H9 (cell line): ENCODE measurements at regions not wholly inside any gene's neighbourhood (a gene's known extent, or its start where the extent isn't known, plus 50 kb on each side); places are given as distances from the start of the nearest gene placed in this dataset.

Experiments
- DNase-seq: peaks from one replicate; pipeline ENCODE4 v3.0.0-alpha.2; 2017
- H2AFZ ChIP-seq: one replicate; pipeline ENCODE4 v1.6.1; 2013; ENCODE audit warnings: mild to moderate bottlenecking, low read length, control low read depth, moderate library complexity
- H2AK5ac ChIP-seq: 2 replicates; pipeline ENCODE4 v1.6.1; 2013; ENCODE audit warnings: low read length, control low read depth, mixed read lengths; ENCODE audit not compliant: insufficient read length
- H2BK120ac ChIP-seq: one replicate; pipeline ENCODE4 v1.6.1; 2013; ENCODE audit warnings: low read depth, mild to moderate bottlenecking, low read length, control low read depth, inconsistent platforms; ENCODE audit not compliant: poor library complexity, severe bottlenecking
- H2BK12ac ChIP-seq: 2 replicates; pipeline ENCODE4 v1.6.1; 2013; ENCODE audit warnings: low read length, control low read depth, mixed read lengths, low read depth; ENCODE audit not compliant: insufficient read length
- H2BK15ac ChIP-seq: 2 replicates; pipeline ENCODE4 v1.6.1; 2013; ENCODE audit warnings: low read depth, low read length, control low read depth
- H2BK20ac ChIP-seq: one replicate; pipeline ENCODE4 v1.6.1; 2013; ENCODE audit warnings: low read depth, mild to moderate bottlenecking, low read length, control low read depth, inconsistent platforms; ENCODE audit not compliant: poor library complexity, severe bottlenecking
- H2BK5ac ChIP-seq: 2 replicates; pipeline ENCODE4 v1.6.1; 2013; ENCODE audit warnings: low read length, control low read depth, mixed read lengths; ENCODE audit not compliant: insufficient read length
- H3K14ac ChIP-seq: 2 replicates; pipeline ENCODE4 v1.6.1; 2013; ENCODE audit warnings: low read length, control low read depth; ENCODE audit not compliant: insufficient read depth
- H3K18ac ChIP-seq: 2 replicates; pipeline ENCODE4 v1.6.1; 2013; ENCODE audit warnings: low read depth, mild to moderate bottlenecking, mixed read lengths, low read length, control low read depth; ENCODE audit not compliant: insufficient read length
- H3K23ac ChIP-seq: 2 replicates; pipeline ENCODE4 v1.6.1; 2013; ENCODE audit warnings: low read length, control low read depth, mixed read lengths, low read depth; ENCODE audit not compliant: insufficient read length
- H3K23me2 ChIP-seq: 2 replicates; pipeline ENCODE4 v1.6.1; 2013; ENCODE audit warnings: low read depth, mild to moderate bottlenecking, mixed read lengths, low read length, control low read depth; ENCODE audit not compliant: insufficient read length, poor library complexity, severe bottlenecking
- H3K27ac ChIP-seq: 2 replicates; pipeline ENCODE4 v1.5.1; 2013; ENCODE audit warnings: low read length, control low read depth, mixed read lengths, low read depth; ENCODE audit not compliant: insufficient read length
- H3K27me3 ChIP-seq: 2 replicates; pipeline ENCODE4 v1.6.1; 2013; ENCODE audit warnings: low read length, control low read depth, inconsistent platforms; ENCODE audit not compliant: insufficient read depth
- H3K4ac ChIP-seq: 2 replicates; pipeline ENCODE4 v1.6.1; 2013; ENCODE audit warnings: low read depth, mild to moderate bottlenecking, control low read depth, inconsistent platforms, low read length, moderate library complexity
- H3K4me1 ChIP-seq: 2 replicates; pipeline ENCODE4 v1.6.1; 2013; ENCODE audit warnings: low read length, control low read depth, inconsistent platforms; ENCODE audit not compliant: insufficient read depth
- H3K4me2 ChIP-seq: 2 replicates; pipeline ENCODE4 v1.6.1; 2013; ENCODE audit warnings: low read length, control low read depth, mixed read lengths; ENCODE audit not compliant: insufficient read length, insufficient read depth
- H3K56ac ChIP-seq: 2 replicates; pipeline ENCODE4 v1.6.1; 2013; ENCODE audit warnings: low read depth, mild to moderate bottlenecking, mixed read lengths, low read length, control low read depth; ENCODE audit not compliant: insufficient read length
- H3K79me1 ChIP-seq: 2 replicates; pipeline ENCODE4 v1.6.1; 2013; ENCODE audit warnings: low read depth, mild to moderate bottlenecking, moderate library complexity, low read length, control low read depth, inconsistent platforms; ENCODE audit not compliant: insufficient read depth, poor library complexity, severe bottlenecking
- H3K79me2 ChIP-seq: 2 replicates; pipeline ENCODE4 v1.6.1; 2013; ENCODE audit warnings: low read length, control low read depth, inconsistent platforms; ENCODE audit not compliant: insufficient read depth
- H3K9ac ChIP-seq: 2 replicates; pipeline ENCODE4 v1.6.1; 2013; ENCODE audit warnings: low read length, control low read depth, mixed read lengths; ENCODE audit not compliant: insufficient read length; ENCODE audit errors: extremely low read depth
- H3K9me3 ChIP-seq: one replicate; pipeline ENCODE4 v1.6.1; 2013; ENCODE audit warnings: low read depth, low read length, inconsistent platforms; ENCODE audit not compliant: control insufficient read depth
- H3T11ph ChIP-seq: one replicate; pipeline ENCODE4 v1.6.1; 2013; ENCODE audit warnings: mild to moderate bottlenecking, low read length, control low read depth, inconsistent platforms
- H4K20me1 ChIP-seq: one replicate; pipeline ENCODE4 v1.6.1; 2013; ENCODE audit not compliant: control insufficient read depth, insufficient read length, insufficient read depth
- H4K5ac ChIP-seq: 2 replicates; pipeline ENCODE4 v1.6.1; 2013; ENCODE audit warnings: low read depth, mild to moderate bottlenecking, mixed read lengths, low read length, control low read depth; ENCODE audit not compliant: insufficient read length
- H4K8ac ChIP-seq: replicated peaks from 2 replicates; pipeline ENCODE4 v1.6.1; 2013; ENCODE audit warnings: low read length, control low read depth, mixed read lengths, low read depth; ENCODE audit not compliant: insufficient read length
- H4K91ac ChIP-seq: 2 replicates; pipeline ENCODE4 v1.6.1; 2013; ENCODE audit warnings: low read depth, mild to moderate bottlenecking, moderate library complexity, mixed read lengths, low read length, control low read depth; ENCODE audit not compliant: insufficient read length
- H3K27ac Mint-ChIP-seq, 3 experiments: 2 replicates in 2 of 3; 3 replicates in 1 of 3; pipeline ENCODE4 v1.8.0; 2020 to 2021; ENCODE audit warnings: mixed read lengths in 3 of 3, mild to moderate bottlenecking in 1 of 3, moderate library complexity in 1 of 3
- H3K27me3 Mint-ChIP-seq: 2 replicates; pipeline ENCODE4 v1.8.0; 2021; ENCODE audit warnings: low read depth, mild to moderate bottlenecking, moderate library complexity, mixed read lengths
- H3K36me3 Mint-ChIP-seq, 3 experiments: 2 replicates in 2 of 3; 3 replicates in 1 of 3; pipeline ENCODE4 v1.8.0; 2020 to 2021; ENCODE audit warnings: low read depth in 3 of 3, mixed read lengths in 3 of 3; ENCODE audit not compliant: insufficient read depth in 1 of 3
- H3K4me1 Mint-ChIP-seq, 2 experiments: 2 replicates each; pipeline ENCODE4 v1.8.0; 2020; ENCODE audit warnings: mixed read lengths in 2 of 2
- H3K4me3 Mint-ChIP-seq, 2 experiments: 2 replicates in 1 of 2; 3 replicates in 1 of 2; pipeline ENCODE4 v1.8.0; 2020 to 2021; ENCODE audit warnings: mild to moderate bottlenecking in 2 of 2, mixed read lengths in 2 of 2, moderate library complexity in 1 of 2
- H3K9me3 Mint-ChIP-seq, 2 experiments: 2 replicates in 1 of 2; 3 replicates in 1 of 2; pipeline ENCODE4 v1.8.0; 2020; ENCODE audit warnings: mild to moderate bottlenecking in 2 of 2, mixed read lengths in 2 of 2, moderate library complexity in 1 of 2
- WGBS: extraction: QIAGEN DNeasy Blood & Tissue Kit; methylation state at CpG from one replicate; pipeline ENCODE4 v1.1.7; 2013; ENCODE audit warnings: missing lambda C conversion rate, low lambda C conversion rate, mixed read lengths; ENCODE audit not compliant: insufficient read length; ENCODE audit errors: extremely low coverage; 5-methylcytosine and 5-hydroxymethylcytosine counted together
- TF ChIP-seq, protein P1 (sequence below): fragments of 200-600 bp; sonication (generic); conservative IDR thresholded peaks from 3 replicates; pipeline ENCODE4 v1.8.0; 2021; ENCODE audit warnings: antibody characterized with exemption, mild to moderate bottlenecking

GRCh38 chr5:166369807-166370206 lies 1921.6 kb upstream of the WWC1 start:
- no peak overlapping the region for H3T11ph ChIP-seq
- H2BK20ac ChIP-seq: no peak overlapping the region
- no peak overlapping the region for H2BK120ac ChIP-seq
- H3K79me2 ChIP-seq: no peaks in the 10 kb centered on the region
- H3K4me2 ChIP-seq: no peak overlapping the region
- no peak overlapping the region for H4K8ac ChIP-seq
- no peaks in the 10 kb centered on the region for H3K79me1 ChIP-seq
- H4K5ac ChIP-seq: no peak overlapping the region
- H3K27ac ChIP-seq: no peak overlapping the region
- H2AK5ac ChIP-seq: no peak overlapping the region
- H4K20me1 ChIP-seq: no peaks in the 10 kb centered on the region
- no peak overlapping the region for H2BK5ac ChIP-seq
- H2AFZ ChIP-seq: no peak overlapping the region
- H3K27me3 Mint-ChIP-seq: no peaks in the 10 kb centered on the region; the same call in 1 of the 2 replicates
- H3K23me2 ChIP-seq: no peaks in the 10 kb centered on the region
- no peaks in the 10 kb centered on the region for H3K9me3 ChIP-seq
- no peak overlapping the region for H3K23ac ChIP-seq
- H3K4me3 Mint-ChIP-seq: no peak overlapping the region
- H3K9ac ChIP-seq: no peak overlapping the region
- WGBS: no CpG with 5 or more reads among the region's 2 CpGs
- no peak overlapping the region for H3K56ac ChIP-seq
- TF ChIP-seq, protein P1, sequence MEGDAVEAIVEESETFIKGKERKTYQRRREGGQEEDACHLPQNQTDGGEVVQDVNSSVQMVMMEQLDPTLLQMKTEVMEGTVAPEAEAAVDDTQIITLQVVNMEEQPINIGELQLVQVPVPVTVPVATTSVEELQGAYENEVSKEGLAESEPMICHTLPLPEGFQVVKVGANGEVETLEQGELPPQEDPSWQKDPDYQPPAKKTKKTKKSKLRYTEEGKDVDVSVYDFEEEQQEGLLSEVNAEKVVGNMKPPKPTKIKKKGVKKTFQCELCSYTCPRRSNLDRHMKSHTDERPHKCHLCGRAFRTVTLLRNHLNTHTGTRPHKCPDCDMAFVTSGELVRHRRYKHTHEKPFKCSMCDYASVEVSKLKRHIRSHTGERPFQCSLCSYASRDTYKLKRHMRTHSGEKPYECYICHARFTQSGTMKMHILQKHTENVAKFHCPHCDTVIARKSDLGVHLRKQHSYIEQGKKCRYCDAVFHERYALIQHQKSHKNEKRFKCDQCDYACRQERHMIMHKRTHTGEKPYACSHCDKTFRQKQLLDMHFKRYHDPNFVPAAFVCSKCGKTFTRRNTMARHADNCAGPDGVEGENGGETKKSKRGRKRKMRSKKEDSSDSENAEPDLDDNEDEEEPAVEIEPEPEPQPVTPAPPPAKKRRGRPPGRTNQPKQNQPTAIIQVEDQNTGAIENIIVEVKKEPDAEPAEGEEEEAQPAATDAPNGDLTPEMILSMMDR: no peak
- no peaks in the 10 kb centered on the region for H3K36me3 Mint-ChIP-seq
- no peak overlapping the region for H2BK15ac ChIP-seq
- no peak overlapping the region; a peak in 1 of 7 replicates for H3K27ac Mint-ChIP-seq
- H2BK12ac ChIP-seq: no peak overlapping the region
- DNase-seq: no peak
- no peaks in the 10 kb centered on the region for H3K27me3 ChIP-seq
- no peaks in the 10 kb centered on the region for H3K9me3 Mint-ChIP-seq
- H3K4me1 Mint-ChIP-seq: peaks cover 14 to 15% of the 10 kb centered on the region in 2 experiments
- no peak overlapping the region for H3K4ac ChIP-seq
- H3K14ac ChIP-seq: no peak overlapping the region
- no peak overlapping the region for H4K91ac ChIP-seq
- no peak overlapping the region for H3K18ac ChIP-seq
- no peaks in the 10 kb centered on the region; the same call in 1 of the 2 replicates for H3K4me1 ChIP-seq
